GM18868 (cell line): ENCODE measurements at regions not wholly inside any gene's neighbourhood (a gene's known extent, or its start where the extent isn't known, plus 50 kb on each side); places are given as distances from the start of the nearest gene placed in this dataset.

Experiments
- ATAC-seq: cut with Tn5 transposase; IDR thresholded peaks from one replicate; pipeline ENCODE4 v1.9.1; 2021; ENCODE audit warnings: mild to moderate bottlenecking, moderate library complexity; ENCODE audit not compliant: unreplicated experiment

DNA sequence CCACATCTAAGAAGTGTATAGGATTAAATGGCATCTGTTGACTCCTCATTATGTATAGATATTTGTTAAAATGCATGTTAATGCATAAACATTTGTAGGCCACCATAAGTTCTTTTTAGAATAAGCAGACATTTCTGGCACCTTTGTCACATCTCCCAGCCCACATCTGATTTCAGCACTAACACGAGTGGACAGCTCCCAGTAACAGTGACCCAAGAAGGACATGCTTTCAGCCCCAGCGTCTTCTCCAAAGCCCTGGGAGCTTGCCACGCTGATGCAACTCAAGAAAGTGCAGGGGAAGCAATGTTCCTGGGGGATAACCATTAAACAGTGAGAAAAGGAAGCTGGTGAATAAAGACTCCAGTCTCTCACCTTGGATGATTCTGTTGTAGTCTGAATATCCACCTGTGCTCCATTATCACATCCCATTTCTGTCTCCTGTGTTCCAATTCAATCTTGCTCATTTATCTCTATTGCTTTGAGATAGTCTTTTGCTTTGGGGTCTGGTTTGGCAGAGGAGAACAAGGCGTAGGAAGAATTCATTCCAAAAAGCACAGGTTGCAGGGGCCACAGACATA lies 182.6 kb upstream of the THSD7B start:
- ATAC-seq, result no peak

- no peak for ATAC-seq
Observed at GRCh38 chr2:136572335-136572734, 193.0 kb upstream of the THSD7B start.

DNA sequence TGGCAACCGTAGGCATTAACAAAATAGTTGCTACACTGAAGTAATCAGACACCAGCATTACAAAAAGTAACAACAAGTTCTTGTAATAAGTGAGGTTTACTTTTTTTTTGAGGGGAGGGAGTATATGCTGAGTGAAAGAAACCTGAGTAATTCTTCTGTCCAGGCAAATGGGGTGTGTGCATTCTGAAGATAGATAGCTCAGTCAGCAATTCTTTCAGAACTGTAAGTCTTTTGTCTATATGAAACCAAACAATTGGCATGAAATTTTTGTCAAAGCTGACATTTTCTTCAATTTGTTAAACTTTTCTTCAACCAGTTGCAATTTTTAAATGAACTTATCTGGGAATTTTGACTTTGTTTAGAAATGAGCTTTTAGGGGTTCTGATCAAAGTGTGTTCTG lies 208.1 kb upstream of the THSD7B start:
- no peak for ATAC-seq

GRCh38 chr2:136550181-136550580 lies 215.2 kb upstream of the THSD7B start:
- ATAC-seq, result no peak

- ATAC-seq, result no peak
Observed at GRCh38 chr2:136539355-136539754, 226.0 kb upstream of the THSD7B start.

DNA sequence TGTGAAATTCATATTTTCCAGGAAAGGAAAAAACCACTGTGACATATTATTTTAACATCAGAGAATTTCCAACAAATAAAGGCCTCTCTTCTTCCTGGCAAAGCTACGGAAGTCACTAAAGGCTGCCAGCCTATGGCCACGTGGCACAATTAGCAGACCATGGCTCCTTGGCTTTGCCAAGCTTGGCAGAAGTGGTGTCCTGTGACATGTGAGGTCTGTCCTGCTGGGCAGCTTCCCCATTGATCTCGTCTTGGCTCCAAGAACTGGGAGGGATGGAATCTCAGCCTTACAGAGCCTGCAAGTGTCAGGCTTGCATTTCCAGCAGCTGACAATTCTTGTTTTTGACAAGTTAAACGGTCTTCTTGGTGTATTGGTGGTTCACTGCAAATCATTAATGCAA lies 226.9 kb upstream of the THSD7B start:
- ATAC-seq, result no peak

- ATAC-seq, result no peak
Observed at GRCh38 chr2:136534811-136535210, 230.5 kb upstream of the THSD7B start.

DNA sequence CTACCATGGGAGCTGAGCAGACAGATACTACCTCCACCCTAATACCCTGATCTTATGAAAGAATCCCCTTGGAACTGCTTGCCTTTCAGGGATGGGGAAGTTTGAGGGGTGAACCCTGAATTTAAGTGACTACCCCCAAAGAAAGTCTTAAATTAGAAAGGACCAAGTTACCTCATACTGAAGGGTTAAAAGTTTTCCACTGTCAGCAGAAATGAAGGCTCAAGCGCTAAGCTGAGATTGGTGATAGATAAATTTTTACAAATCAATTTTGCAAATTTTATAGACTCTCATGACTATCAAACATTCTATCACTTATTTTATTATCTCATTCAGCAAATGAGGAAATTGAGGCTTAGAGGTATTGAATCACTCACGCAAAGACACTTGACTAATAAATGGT lies 233.2 kb upstream of the THSD7B start:
- ATAC-seq, result no peak

GRCh38 chr2:136531731-136532130 lies 233.6 kb upstream of the THSD7B start:
- ATAC-seq, result no peak

- ATAC-seq, result no peak
Observed at GRCh38 chr2:136530146-136530545, 235.2 kb upstream of the THSD7B start.

GRCh38 chr2:136527560-136527959 lies 237.8 kb upstream of the THSD7B start:
- no peak for ATAC-seq

DNA sequence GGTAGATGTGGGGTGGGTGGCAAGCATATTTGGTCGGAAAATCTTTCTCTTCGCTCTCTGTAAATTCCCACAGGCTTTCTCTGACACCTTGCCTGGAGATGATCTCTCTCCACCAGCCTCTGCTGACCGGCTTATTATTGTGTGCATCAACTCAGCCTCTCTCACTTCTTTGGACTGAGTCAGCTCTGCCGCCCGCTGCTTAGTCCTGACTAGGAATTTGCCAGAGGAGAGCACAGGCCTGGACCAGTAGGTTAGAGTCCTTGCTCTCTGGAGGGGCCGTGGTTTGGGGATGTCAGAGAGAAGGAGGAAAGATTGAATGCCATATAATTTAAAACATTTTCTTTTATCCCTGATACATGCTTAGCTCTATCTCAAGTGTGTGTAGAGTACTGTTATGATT lies 242.6 kb upstream of the THSD7B start:
- ATAC-seq, result no peak

GRCh38 chr2:136517716-136518115 lies 247.6 kb upstream of the THSD7B start:
- no peak for ATAC-seq

DNA sequence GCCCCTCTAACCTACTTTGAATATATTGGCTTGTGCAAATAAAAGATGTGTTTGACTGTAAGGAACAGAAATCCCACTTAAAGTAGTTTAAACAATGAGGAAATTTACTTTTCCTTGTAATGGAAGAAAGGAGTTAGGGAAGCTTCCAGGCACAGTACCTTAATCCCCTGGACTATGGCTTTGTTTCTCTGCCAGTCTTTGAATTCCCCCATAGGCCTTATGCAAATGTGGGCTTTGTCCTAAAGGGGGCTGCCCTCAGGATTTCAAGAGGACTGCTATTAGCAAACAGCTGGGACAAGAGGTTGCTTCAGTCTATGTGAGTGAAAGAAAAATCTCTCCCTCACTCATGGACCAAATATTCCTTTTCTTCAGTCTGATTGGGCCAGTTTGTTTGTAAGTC lies 255.1 kb upstream of the THSD7B start:
- ATAC-seq, result no peak

DNA sequence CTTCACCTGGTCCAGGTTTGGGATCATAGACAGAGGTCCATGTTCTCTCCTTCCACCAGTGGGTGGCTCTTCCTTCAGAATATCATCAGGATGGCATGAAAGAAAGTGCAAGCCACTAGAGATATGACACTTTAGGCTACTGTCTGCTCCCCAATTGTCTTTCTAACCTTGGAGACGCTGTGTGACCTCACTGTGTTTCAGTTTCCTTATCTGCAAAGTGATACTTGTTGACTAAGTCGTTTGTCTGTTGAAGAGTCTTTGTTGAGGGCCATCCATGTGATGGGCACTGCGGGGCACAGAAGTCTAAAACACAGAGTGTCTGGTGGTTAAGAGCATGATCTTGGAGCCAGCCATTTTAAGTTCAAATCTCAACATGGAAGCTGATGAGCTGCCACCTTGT lies 259.9 kb upstream of the THSD7B start:
- ATAC-seq, result no peak

GRCh38 chr2:136502660-136503059 lies 262.7 kb upstream of the THSD7B start:
- no peak for ATAC-seq

DNA sequence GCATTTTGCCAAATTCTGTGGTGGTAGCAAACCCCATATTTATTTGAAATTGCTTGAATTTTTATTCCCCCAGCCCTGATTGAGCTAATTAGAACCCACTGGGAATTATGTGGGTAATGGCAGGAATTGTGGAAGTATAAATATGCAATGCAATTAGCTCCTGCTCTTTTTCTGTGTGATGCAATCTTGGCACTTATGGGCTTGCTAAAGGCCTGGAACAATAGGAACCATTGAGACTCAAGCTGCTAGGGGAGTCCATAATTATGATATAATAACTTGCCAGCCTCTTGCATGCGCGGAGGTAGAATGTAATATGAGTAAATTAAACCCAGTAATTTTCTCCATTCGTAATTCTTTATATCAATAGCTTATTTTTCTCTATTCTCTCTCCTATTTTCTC lies 267.6 kb upstream of the THSD7B start:
- ATAC-seq, result no peak

GRCh38 chr2:136496966-136497365 lies 268.4 kb upstream of the THSD7B start:
- no peak for ATAC-seq

GRCh38 chr2:136495636-136496035 lies 269.7 kb upstream of the THSD7B start:
- ATAC-seq, result peak; percentile 96

GRCh38 chr2:136492901-136493300 lies 272.4 kb upstream of the THSD7B start:
- no peak for ATAC-seq

GRCh38 chr2:136490100-136490499 lies 275.2 kb upstream of the THSD7B start:
- no peak for ATAC-seq

DNA sequence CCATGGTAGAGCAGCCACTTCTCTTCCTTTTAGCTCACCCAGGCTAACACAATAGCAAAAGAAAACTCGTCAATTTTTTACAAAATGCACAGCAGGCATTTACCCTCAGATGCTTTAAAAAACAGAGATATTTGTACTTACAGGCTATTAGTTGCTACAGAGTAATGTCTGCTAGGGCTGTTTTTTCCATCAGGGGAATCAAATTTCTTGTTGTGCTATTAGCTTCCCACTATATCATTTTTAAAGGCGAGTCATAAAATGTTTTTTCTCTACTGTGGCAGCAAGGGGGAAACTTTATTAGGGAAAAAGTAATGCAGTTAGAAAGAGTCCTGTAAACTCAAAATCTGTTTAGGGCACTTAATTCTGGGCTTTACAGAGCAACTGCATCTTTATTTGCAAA lies 277.9 kb upstream of the THSD7B start:
- no peak for ATAC-seq

- peak; percentile 90 for ATAC-seq
Observed at GRCh38 chr2:136486115-136486514, 279.2 kb upstream of the THSD7B start.

DNA sequence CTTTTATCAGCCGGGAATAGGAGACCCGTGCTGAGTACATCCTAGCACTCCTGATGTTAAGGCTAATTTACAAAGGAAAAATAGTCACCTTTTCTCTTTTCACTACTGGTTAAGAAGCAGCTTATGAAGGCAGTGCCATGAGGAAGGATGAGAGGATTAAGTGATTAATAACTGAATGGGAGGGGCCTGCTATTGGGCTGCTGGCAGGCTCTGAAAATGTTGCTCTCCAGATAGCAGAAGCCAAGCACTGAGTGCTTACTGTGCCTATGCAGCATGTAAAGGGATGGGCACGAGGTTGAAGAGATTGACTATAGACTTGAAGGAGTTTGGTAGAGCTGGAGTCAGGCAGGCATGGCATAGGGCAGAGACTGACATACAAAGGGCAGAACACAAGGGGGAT lies 282.4 kb upstream of the THSD7B start:
- ATAC-seq, result no peak
